Activated CD8-positive, alpha-beta memory T cell treated with anti-CD3 and anti-CD28 coated beads, Interleukin-2, amount 10 ng/mL, durations not matched to agents 7 days and 5 days (primary cell): ENCODE measurements at regions not wholly inside any gene's neighbourhood (a gene's known extent, or its start where the extent isn't known, plus 50 kb on each side); places are given as distances from the start of the nearest gene placed in this dataset.

Source experiments
- ATAC-seq: fragments of 150-1000 bp; cut with Tn5 transposase; one replicate; pipeline ENCODE4 v1.10.0; 2021; ENCODE audit warnings: moderate library complexity
- CTCF ChIA-PET: fragments of 350-600 bp; sonication (Branson Sonifier 250); formaldehyde crosslinking; loops from one replicate; lab custom pipeline; 2021; ENCODE audit warnings: antibody characterized with exemption; lab: Charles Lee
- DNase-seq: peaks from one replicate; pipeline ENCODE4 v3.0.0-alpha.2; 2020
- H3K27ac Mint-ChIP-seq: one replicate; pipeline ENCODE4 v1.8.0; 2021; ENCODE audit warnings: mild to moderate bottlenecking, mixed read lengths
- H3K27me3 Mint-ChIP-seq: one replicate; pipeline ENCODE4 v1.8.0; 2021; ENCODE audit warnings: mixed read lengths
- H3K36me3 Mint-ChIP-seq: one replicate; pipeline ENCODE4 v1.8.0; 2021; ENCODE audit warnings: mild to moderate bottlenecking, mixed read lengths
- H3K4me1 Mint-ChIP-seq: one replicate; pipeline ENCODE4 v1.8.0; 2021; ENCODE audit warnings: mixed read lengths
- H3K4me3 Mint-ChIP-seq: one replicate; pipeline ENCODE4 v1.8.0; 2021; ENCODE audit warnings: mild to moderate bottlenecking, moderate library complexity, mixed read lengths
- H3K9me3 Mint-ChIP-seq: one replicate; pipeline ENCODE4 v1.8.0; 2022; ENCODE audit warnings: low read depth, mixed read lengths

- Mint-ChIP-seq H3K27me3 (no peaks in the 10 kb centered on the region), H3K4me3 (no peak overlapping the region), H3K27ac (no peak overlapping the region), H3K36me3 (peaks cover 2% of the 10 kb centered on the region), H3K9me3 (no peaks in the 10 kb centered on the region), H3K4me1 (peaks cover 30% of the 10 kb centered on the region)
- ATAC-seq (no peak), DNase-seq (no peak)
- CTCF ChIA-PET = no interaction called here
Observed at GRCh38 chr3:31289584-31289983, 243.1 kb upstream of the STT3B start.

GRCh38 chr3:31290046-31290445 is 242.7 kb upstream of the STT3B start:
- Mint-ChIP-seq H3K27me3 (no peaks in the 10 kb centered on the region), H3K4me3 (no peak overlapping the region), H3K27ac (no peak overlapping the region), H3K4me1 (peaks cover 30% of the 10 kb centered on the region), H3K9me3 (no peaks in the 10 kb centered on the region), H3K36me3 (peaks cover 2% of the 10 kb centered on the region)
- ATAC-seq (no peak), DNase-seq (no peak)
- CTCF ChIA-PET = no interaction called here

GRCh38 chr3:31291818-31292217 is 240.9 kb upstream of the STT3B start:
- no peak overlapping the region for H3K4me3 Mint-ChIP-seq
- CTCF ChIA-PET = no interaction called here

GRCh38 chr3:31294430-31295149 is 238.1 kb upstream of the STT3B start:
- Mint-ChIP-seq H3K27me3 (no peaks in the 10 kb centered on the region), H3K4me1 (peaks cover 12% of the 10 kb centered on the region), H3K27ac (no peak overlapping the region), H3K4me3 (no peak overlapping the region), H3K36me3 (peaks cover 4% of the 10 kb centered on the region), H3K9me3 (no peaks in the 10 kb centered on the region)
- DNase-seq = no peak
- ATAC-seq = no peak
- CTCF ChIA-PET = no interaction called here

More at GRCh38 chr3:31291818-31292217, 240.9 kb upstream of the STT3B start:
- peaks cover 30% of the 10 kb centered on the region for H3K4me1 Mint-ChIP-seq
- no peaks in the 10 kb centered on the region for H3K27me3 Mint-ChIP-seq
- no peak for ATAC-seq
- H3K9me3 Mint-ChIP-seq = no peaks in the 10 kb centered on the region
- no peak overlapping the region for H3K27ac Mint-ChIP-seq
- H3K36me3 Mint-ChIP-seq = peaks cover 2% of the 10 kb centered on the region
- no peak for DNase-seq

GRCh38 chr3:31295150-31295765 is 237.5 kb upstream of the STT3B start:
- H3K27me3 Mint-ChIP-seq = no peaks in the 10 kb centered on the region
- no peak overlapping the region for H3K27ac Mint-ChIP-seq
- H3K4me1 Mint-ChIP-seq = peaks cover 6% of the 10 kb centered on the region
- ATAC-seq = no peak
- no peaks in the 10 kb centered on the region for H3K9me3 Mint-ChIP-seq
- DNase-seq = no peak
- CTCF ChIA-PET = no interaction called here
- peaks cover 2% of the 10 kb centered on the region for H3K36me3 Mint-ChIP-seq
- no peak overlapping the region for H3K4me3 Mint-ChIP-seq

- CTCF ChIA-PET = no interaction called here
- Mint-ChIP-seq H3K4me3 (no peak overlapping the region), H3K36me3 (peaks cover 2% of the 10 kb centered on the region), H3K9me3 (no peaks in the 10 kb centered on the region), H3K4me1 (peaks cover 6% of the 10 kb centered on the region), H3K27ac (no peak overlapping the region), H3K27me3 (no peaks in the 10 kb centered on the region)
- ATAC-seq (no peak), DNase-seq (no peak)
Observed at GRCh38 chr3:31297726-31298298, 234.9 kb upstream of the STT3B start.

- Mint-ChIP-seq H3K27me3 (no peaks in the 10 kb centered on the region), H3K4me1 (peaks cover 2% of the 10 kb centered on the region), H3K4me3 (no peak overlapping the region), H3K27ac (no peak overlapping the region), H3K36me3 (peaks cover 2% of the 10 kb centered on the region), H3K9me3 (no peaks in the 10 kb centered on the region)
- DNase-seq = no peak
- ATAC-seq = no peak
- CTCF ChIA-PET = no interaction called here
Observed at GRCh38 chr3:31300456-31301443, 232.0 kb upstream of the STT3B start.

- Mint-ChIP-seq H3K27me3 (no peaks in the 10 kb centered on the region), H3K4me1 (peaks cover 2% of the 10 kb centered on the region), H3K4me3 (no peak overlapping the region), H3K36me3 (peaks cover 2% of the 10 kb centered on the region), H3K27ac (no peak overlapping the region), H3K9me3 (no peaks in the 10 kb centered on the region)
- CTCF ChIA-PET = no interaction called here
- ATAC-seq (no peak), DNase-seq (no peak)
Observed at GRCh38 chr3:31302343-31302742, 230.4 kb upstream of the STT3B start.

GRCh38 chr3:31305340-31305739 is 227.4 kb upstream of the STT3B start:
- no peak overlapping the region for H3K27ac Mint-ChIP-seq
- CTCF ChIA-PET = no interaction called here
- no peak overlapping the region for H3K4me3 Mint-ChIP-seq
- H3K4me1 Mint-ChIP-seq = peaks cover 5% of the 10 kb centered on the region
- H3K9me3 Mint-ChIP-seq = no peaks in the 10 kb centered on the region
- H3K36me3 Mint-ChIP-seq = no peaks in the 10 kb centered on the region
- DNase-seq (no peak), ATAC-seq (no peak)
- H3K27me3 Mint-ChIP-seq = no peaks in the 10 kb centered on the region

- Mint-ChIP-seq H3K27me3 (no peaks in the 10 kb centered on the region), H3K27ac (no peak overlapping the region), H3K4me1 (peaks cover 3% of the 10 kb centered on the region), H3K9me3 (no peaks in the 10 kb centered on the region), H3K4me3 (no peak overlapping the region), H3K36me3 (no peaks in the 10 kb centered on the region)
- no peak for DNase-seq
- CTCF ChIA-PET = no interaction called here
- no peak for ATAC-seq
Observed at GRCh38 chr3:31307131-31307785, 225.5 kb upstream of the STT3B start.

- no peak for DNase-seq
- H3K27ac Mint-ChIP-seq = no peak overlapping the region
- peaks cover 3% of the 10 kb centered on the region for H3K4me1 Mint-ChIP-seq
- peaks cover 5% of the 10 kb centered on the region for H3K9me3 Mint-ChIP-seq
- CTCF ChIA-PET = no interaction called here
- H3K27me3 Mint-ChIP-seq = no peaks in the 10 kb centered on the region
- no peak overlapping the region for H3K4me3 Mint-ChIP-seq
- no peak for ATAC-seq
- peaks cover 7% of the 10 kb centered on the region for H3K36me3 Mint-ChIP-seq
Observed at GRCh38 chr3:31311559-31311958, 221.2 kb upstream of the STT3B start.

- CTCF ChIA-PET = no interaction called here
- no peak overlapping the region for H3K4me3 Mint-ChIP-seq
- H3K9me3 Mint-ChIP-seq = peaks cover 9% of the 10 kb centered on the region
- ATAC-seq (no peak), DNase-seq (no peak)
- H3K36me3 Mint-ChIP-seq = peaks cover 9% of the 10 kb centered on the region
- no peak overlapping the region for H3K27ac Mint-ChIP-seq
- H3K4me1 Mint-ChIP-seq = peaks cover 3% of the 10 kb centered on the region
- H3K27me3 Mint-ChIP-seq = no peaks in the 10 kb centered on the region
Observed at GRCh38 chr3:31312400-31312799, 220.3 kb upstream of the STT3B start.

- CTCF ChIA-PET = no interaction called here
Observed at GRCh38 chr3:31314258-31314657, 218.5 kb upstream of the STT3B start.

More at GRCh38 chr3:31314258-31314657, 218.5 kb upstream of the STT3B start:
- no peaks in the 10 kb centered on the region for H3K4me1 Mint-ChIP-seq
- H3K27me3 Mint-ChIP-seq = no peaks in the 10 kb centered on the region
- H3K9me3 Mint-ChIP-seq = peaks cover 9% of the 10 kb centered on the region
- no peak for DNase-seq
- H3K36me3 Mint-ChIP-seq = peaks cover 9% of the 10 kb centered on the region
- no peak overlapping the region for H3K27ac Mint-ChIP-seq
- no peak for ATAC-seq
- H3K4me3 Mint-ChIP-seq = no peak overlapping the region
